ENCODE measurements at regions not wholly inside any gene's neighbourhood (a gene's known extent, or its start where the extent isn't known, plus 50 kb on each side); places are given as distances from the start of the nearest gene placed in this dataset.

GRCh38 chr1:5416518-5416917, 575.7 kb downstream of the NPHP4 start:
- 91% methylated on average over 2 of the region's 2 CpGs for WGBS
- no peaks in the 10 kb centered on the region for H3K9me3 ChIP-seq (ENCODE audit: control insufficient read depth in 2 of 2, insufficient read depth in 1 of 2, low read length in 1 of 2)

GRCh38 chr1:5415606-5416005, 576.6 kb downstream of the NPHP4 start:
- Histone ChIP-seq H3K4me3 (ENCODE audit: low read length in 2 of 2) (no peak overlapping the region), H3K9me3 (ENCODE audit: control insufficient read depth in 2 of 2, insufficient read depth in 1 of 2, low read length in 1 of 2) (no peaks in the 10 kb centered on the region), H3K27me3 (ENCODE audit: control insufficient read depth in 2 of 2, insufficient read depth in 1 of 2, low read length in 1 of 2) (no peaks in the 10 kb centered on the region), H3K36me3 (ENCODE audit: control insufficient read depth in 2 of 2, insufficient read depth in 2 of 2, low read length in 1 of 2) (no peaks in the 10 kb centered on the region), H3K27ac (ENCODE audit: low read depth in 1 of 2, low read length in 1 of 2) (no peak overlapping the region), H3K4me1 (ENCODE audit: control insufficient read depth in 2 of 2, insufficient read depth in 2 of 2, low read length in 2 of 2) (no peaks in the 10 kb centered on the region)
- 89% methylated on average over 7 of the region's 7 CpGs for WGBS
- DNase-seq (ENCODE audit: low read depth in 6 of 9, low spot score in 9 of 9), result no peak

More at GRCh38 chr1:5416518-5416917, 575.7 kb downstream of the NPHP4 start:
- no peak for DNase-seq (ENCODE audit: low read depth in 6 of 9, low spot score in 9 of 9)
- Histone ChIP-seq H3K4me1 (ENCODE audit: control insufficient read depth in 2 of 2, insufficient read depth in 2 of 2, low read length in 2 of 2) (no peaks in the 10 kb centered on the region), H3K27me3 (ENCODE audit: control insufficient read depth in 2 of 2, insufficient read depth in 1 of 2, low read length in 1 of 2) (no peaks in the 10 kb centered on the region), H3K4me3 (ENCODE audit: low read length in 2 of 2) (no peak overlapping the region), H3K27ac (ENCODE audit: low read depth in 1 of 2, low read length in 1 of 2) (no peak overlapping the region), H3K36me3 (ENCODE audit: control insufficient read depth in 2 of 2, insufficient read depth in 2 of 2, low read length in 1 of 2) (no peaks in the 10 kb centered on the region)

GRCh38 chr1:5410652-5411051, 581.6 kb downstream of the NPHP4 start:
- Histone ChIP-seq H3K36me3 (ENCODE audit: control insufficient read depth in 2 of 2, insufficient read depth in 2 of 2, low read length in 1 of 2) (no peaks in the 10 kb centered on the region), H3K4me1 (ENCODE audit: control insufficient read depth in 2 of 2, insufficient read depth in 2 of 2, low read length in 2 of 2) (no peaks in the 10 kb centered on the region), H3K27ac (ENCODE audit: low read depth in 1 of 2, low read length in 1 of 2) (no peak overlapping the region), H3K4me3 (ENCODE audit: low read length in 2 of 2) (no peak overlapping the region), H3K27me3 (ENCODE audit: control insufficient read depth in 2 of 2, insufficient read depth in 1 of 2, low read length in 1 of 2) (no peaks in the 10 kb centered on the region), H3K9me3 (ENCODE audit: control insufficient read depth in 2 of 2, insufficient read depth in 1 of 2, low read length in 1 of 2) (no peaks in the 10 kb centered on the region)
- WGBS, result 89% methylated on average over 4 of the region's 4 CpGs
- DNase-seq (ENCODE audit: low read depth in 6 of 9, low spot score in 9 of 9), result no peak

GRCh38 chr1:5408401-5408800, 583.8 kb downstream of the NPHP4 start:
- H3K4me3 ChIP-seq (ENCODE audit: low read length in 2 of 2), result no peak overlapping the region
- DNase-seq (ENCODE audit: low read depth in 6 of 9, low spot score in 9 of 9), result no peak
- WGBS, result 89% methylated on average over 1 of the region's 1 CpG
- H3K9me3 ChIP-seq (ENCODE audit: control insufficient read depth in 2 of 2, insufficient read depth in 1 of 2, low read length in 1 of 2), result no peaks in the 10 kb centered on the region
- no peaks in the 10 kb centered on the region for H3K36me3 ChIP-seq (ENCODE audit: control insufficient read depth in 2 of 2, insufficient read depth in 2 of 2, low read length in 1 of 2)
- H3K4me1 ChIP-seq (ENCODE audit: control insufficient read depth in 2 of 2, insufficient read depth in 2 of 2, low read length in 2 of 2), result no peaks in the 10 kb centered on the region
- H3K27me3 ChIP-seq (ENCODE audit: control insufficient read depth in 2 of 2, insufficient read depth in 1 of 2, low read length in 1 of 2), result no peaks in the 10 kb centered on the region
- H3K27ac ChIP-seq (ENCODE audit: low read depth in 1 of 2, low read length in 1 of 2), result no peak overlapping the region

DNA sequence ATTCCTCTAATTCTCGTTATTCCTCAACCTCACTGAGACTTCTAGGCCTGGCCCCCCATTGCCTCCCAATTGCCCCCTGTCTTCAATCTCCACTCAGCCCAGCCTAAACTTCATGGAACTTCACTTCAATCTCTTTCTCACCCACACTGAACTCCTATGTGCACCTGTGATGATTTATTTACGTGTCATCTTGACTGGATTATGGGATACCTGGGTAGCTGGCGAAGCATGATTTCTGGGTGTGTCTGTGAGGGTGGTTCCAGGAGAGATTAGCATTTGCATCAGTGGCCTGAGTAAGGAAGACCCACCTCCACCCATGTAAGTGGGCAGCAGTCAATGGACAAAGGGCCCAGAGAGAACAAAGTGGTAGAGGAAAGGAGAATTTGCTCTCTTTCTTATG, 587.0 kb downstream of the NPHP4 start:
- no peak overlapping the region for H3K27ac ChIP-seq (ENCODE audit: low read depth in 1 of 2, low read length in 1 of 2)
- no peaks in the 10 kb centered on the region for H3K27me3 ChIP-seq (ENCODE audit: control insufficient read depth in 2 of 2, insufficient read depth in 1 of 2, low read length in 1 of 2)
- H3K9me3 ChIP-seq (ENCODE audit: control insufficient read depth in 2 of 2, insufficient read depth in 1 of 2, low read length in 1 of 2), result no peaks in the 10 kb centered on the region
- DNase-seq (ENCODE audit: low read depth in 6 of 9, low spot score in 9 of 9), result no peak
- no peaks in the 10 kb centered on the region for H3K36me3 ChIP-seq (ENCODE audit: control insufficient read depth in 2 of 2, insufficient read depth in 2 of 2, low read length in 1 of 2)
- 89% methylated on average over 3 of the region's 3 CpGs for WGBS
- no peak overlapping the region for H3K4me3 ChIP-seq (ENCODE audit: low read length in 2 of 2)
- no peaks in the 10 kb centered on the region for H3K4me1 ChIP-seq (ENCODE audit: control insufficient read depth in 2 of 2, insufficient read depth in 2 of 2, low read length in 2 of 2)

- Histone ChIP-seq H3K4me1 (ENCODE audit: control insufficient read depth in 2 of 2, insufficient read depth in 2 of 2, low read length in 2 of 2) (no peaks in the 10 kb centered on the region), H3K4me3 (ENCODE audit: low read length in 2 of 2) (no peak overlapping the region), H3K9me3 (ENCODE audit: control insufficient read depth in 2 of 2, insufficient read depth in 1 of 2, low read length in 1 of 2) (no peaks in the 10 kb centered on the region), H3K27ac (ENCODE audit: low read depth in 1 of 2, low read length in 1 of 2) (no peak overlapping the region), H3K36me3 (ENCODE audit: control insufficient read depth in 2 of 2, insufficient read depth in 2 of 2, low read length in 1 of 2) (no peaks in the 10 kb centered on the region), H3K27me3 (ENCODE audit: control insufficient read depth in 2 of 2, insufficient read depth in 1 of 2, low read length in 1 of 2) (no peaks in the 10 kb centered on the region)
- 87% methylated on average over 7 of the region's 7 CpGs for WGBS
- DNase-seq (ENCODE audit: low read depth in 6 of 9, low spot score in 9 of 9), result no peak
Measured at GRCh38 chr1:5404412-5405203, 587.6 kb downstream of the NPHP4 start.

- no peak for DNase-seq (ENCODE audit: low read depth in 6 of 9, low spot score in 9 of 9)
- 91% methylated on average over 5 of the region's 5 CpGs for WGBS
- H3K9me3 ChIP-seq (ENCODE audit: control insufficient read depth in 2 of 2, insufficient read depth in 1 of 2, low read length in 1 of 2), result no peaks in the 10 kb centered on the region
Measured at GRCh38 chr1:5403935-5404334, 588.3 kb downstream of the NPHP4 start.

GRCh38 chr1:5402618-5403017, 589.6 kb downstream of the NPHP4 start:
- no peaks in the 10 kb centered on the region for H3K9me3 ChIP-seq (ENCODE audit: control insufficient read depth in 2 of 2, insufficient read depth in 1 of 2, low read length in 1 of 2)
- H3K4me1 ChIP-seq (ENCODE audit: control insufficient read depth in 2 of 2, insufficient read depth in 2 of 2, low read length in 2 of 2), result no peaks in the 10 kb centered on the region
- H3K4me3 ChIP-seq (ENCODE audit: low read length in 2 of 2), result no peak overlapping the region
- no peak for DNase-seq (ENCODE audit: low read depth in 6 of 9, low spot score in 9 of 9)
- no peaks in the 10 kb centered on the region for H3K36me3 ChIP-seq (ENCODE audit: control insufficient read depth in 2 of 2, insufficient read depth in 2 of 2, low read length in 1 of 2)
- H3K27ac ChIP-seq (ENCODE audit: low read depth in 1 of 2, low read length in 1 of 2), result no peak overlapping the region
- no peaks in the 10 kb centered on the region for H3K27me3 ChIP-seq (ENCODE audit: control insufficient read depth in 2 of 2, insufficient read depth in 1 of 2, low read length in 1 of 2)
- 86% methylated on average over 10 of the region's 10 CpGs for WGBS

More at GRCh38 chr1:5403935-5404334, 588.3 kb downstream of the NPHP4 start:
- no peak overlapping the region for H3K4me3 ChIP-seq (ENCODE audit: low read length in 2 of 2)
- no peaks in the 10 kb centered on the region for H3K4me1 ChIP-seq (ENCODE audit: control insufficient read depth in 2 of 2, insufficient read depth in 2 of 2, low read length in 2 of 2)
- H3K27me3 ChIP-seq (ENCODE audit: control insufficient read depth in 2 of 2, insufficient read depth in 1 of 2, low read length in 1 of 2), result no peaks in the 10 kb centered on the region
- H3K27ac ChIP-seq (ENCODE audit: low read depth in 1 of 2, low read length in 1 of 2), result no peak overlapping the region
- H3K36me3 ChIP-seq (ENCODE audit: control insufficient read depth in 2 of 2, insufficient read depth in 2 of 2, low read length in 1 of 2), result no peaks in the 10 kb centered on the region

GRCh38 chr1:5399771-5400170, 592.5 kb downstream of the NPHP4 start:
- WGBS, result 86% methylated on average over 1 of the region's 1 CpG
- H3K36me3 ChIP-seq (ENCODE audit: control insufficient read depth in 2 of 2, insufficient read depth in 2 of 2, low read length in 1 of 2), result no peaks in the 10 kb centered on the region
- H3K9me3 ChIP-seq (ENCODE audit: control insufficient read depth in 2 of 2, insufficient read depth in 1 of 2, low read length in 1 of 2), result no peaks in the 10 kb centered on the region
- no peaks in the 10 kb centered on the region for H3K4me1 ChIP-seq (ENCODE audit: control insufficient read depth in 2 of 2, insufficient read depth in 2 of 2, low read length in 2 of 2)
- DNase-seq (ENCODE audit: low read depth in 6 of 9, low spot score in 9 of 9), result no peak
- no peaks in the 10 kb centered on the region for H3K27me3 ChIP-seq (ENCODE audit: control insufficient read depth in 2 of 2, insufficient read depth in 1 of 2, low read length in 1 of 2)
- no peak overlapping the region for H3K4me3 ChIP-seq (ENCODE audit: low read length in 2 of 2)
- no peak overlapping the region for H3K27ac ChIP-seq (ENCODE audit: low read depth in 1 of 2, low read length in 1 of 2)

Measured in thymus (tissue), 11 donors.